Mesenteric fat pad (tissue), 1 donor: ENCODE measurements at regions not wholly inside any gene's neighbourhood (a gene's known extent, or its start where the extent isn't known, plus 50 kb on each side); places are given as distances from the start of the nearest gene placed in this dataset.
"Not testable (repeated sequence)": the region's sequence is repeated elsewhere in the genome, so short reads cannot be mapped to it uniquely, and the experiment has no call there.

Source experiments
- DNase-seq: peaks from one replicate; pipeline ENCODE4 v3.0.0-alpha.2; 2020; ENCODE audit warnings: low spot score
- donor health status: DM: yes; HTN: yes; CAD: no.

- DNase-seq, result no peak
Observed at GRCh38 chr9:102740578-102740977, 254.6 kb upstream of the CYLC2 start.

- DNase-seq, result peak; percentile 51
Observed at GRCh38 chr9:102728946-102729345, 266.2 kb upstream of the CYLC2 start.

GRCh38 chr9:102714184-102714583, 280.9 kb upstream of the CYLC2 start:
- DNase-seq, result no peak

GRCh38 chr9:102712910-102713309, 282.2 kb upstream of the CYLC2 start:
- not testable (repeated sequence) for DNase-seq

GRCh38 chr9:102700936-102701335, 294.2 kb upstream of the CYLC2 start:
- no peak for DNase-seq

- DNase-seq, result no peak
Observed at GRCh38 chr9:102669220-102669619, 325.9 kb upstream of the CYLC2 start.

- no peak for DNase-seq
Observed at GRCh38 chr9:102652471-102652870, 342.7 kb upstream of the CYLC2 start.

GRCh38 chr9:102650896-102651295, 344.2 kb upstream of the CYLC2 start:
- DNase-seq, result no peak

GRCh38 chr9:102642651-102643050, 352.5 kb upstream of the CYLC2 start:
- DNase-seq, result no peak

GRCh38 chr9:102631559-102631958, 363.6 kb upstream of the CYLC2 start:
- DNase-seq, result no peak

- DNase-seq, result no peak
Observed at GRCh38 chr9:102609461-102609860, 385.7 kb upstream of the CYLC2 start.

- not testable (repeated sequence) for DNase-seq
Observed at GRCh38 chr9:102603198-102604195, 391.6 kb upstream of the CYLC2 start.

GRCh38 chr9:102594241-102594640, 400.9 kb upstream of the CYLC2 start:
- no peak for DNase-seq

- no peak for DNase-seq
Observed at GRCh38 chr9:102587281-102587680, 407.9 kb upstream of the CYLC2 start.

- DNase-seq, result no peak
Observed at GRCh38 chr9:102569436-102569835, 425.7 kb upstream of the CYLC2 start.

- DNase-seq, result no peak
Observed at GRCh38 chr9:102551346-102551745, 443.8 kb upstream of the CYLC2 start.

GRCh38 chr9:102550886-102551285, 444.2 kb upstream of the CYLC2 start:
- DNase-seq, result no peak

GRCh38 chr9:102550266-102550665, 444.9 kb upstream of the CYLC2 start:
- no peak for DNase-seq

GRCh38 chr9:102534031-102534430, 461.1 kb upstream of the CYLC2 start:
- DNase-seq, result no peak

- DNase-seq, result no peak
Observed at GRCh38 chr9:102521097-102521755, 473.9 kb upstream of the CYLC2 start.

- DNase-seq, result no peak
Observed at GRCh38 chr9:102519423-102519822, 475.7 kb upstream of the CYLC2 start.

- no peak for DNase-seq
Observed at GRCh38 chr9:102518324-102518723, 476.8 kb upstream of the CYLC2 start.
